ENCODE measurements at regions not wholly inside any gene's neighbourhood (a gene's known extent, or its start where the extent isn't known, plus 50 kb on each side); places are given as distances from the start of the nearest gene placed in this dataset.
A peak's percentile ranks its signal among the peaks of the same experiment; 100 is the strongest.

GRCh38 chr6:14728396-14729024, 517.4 kb upstream of the JARID2 start:
- H2BK5ac ChIP-seq (ENCODE audit: insufficient read length, low read length): no peak overlapping the region
- Mint-ChIP-seq H3K4me3 (no peak overlapping the region; a peak in 1 of 5 replicates), H3K4me1 (peaks cover 32 to 50% of the 10 kb centered on the region in 2 experiments), H3K27me3 (ENCODE audit: low read depth) (peaks cover 3% of the 10 kb centered on the region), H3K27ac (peak overlapping the region in 1 of 3 experiments; percentile 19; a peak in 1 of 7 replicates), H3K9me3 (0 out of 5 replicates have a peak, but pooled peaks cover 0 to 2% of the 10 kb centered on the region in 2 experiments), H3K36me3 (ENCODE audit: insufficient read depth in 1 of 3, low read depth in 3 of 3) (no peaks in the 10 kb centered on the region; a peak in 2 of 7 replicates)
- no peak overlapping the region for H2BK15ac ChIP-seq (ENCODE audit: low read depth, low read length)
- H2AK5ac ChIP-seq (ENCODE audit: insufficient read length, low read length): no peak overlapping the region
- no peaks in the 10 kb centered on the region for H3K9me3 ChIP-seq (ENCODE audit: control insufficient read depth, low read depth, low read length)
- DNase-seq: no peak
- no peak overlapping the region for H3K27ac ChIP-seq (ENCODE audit: insufficient read length, low read depth, low read length)
- no CpG with 5 or more reads among the region's 10 CpGs for WGBS (ENCODE audit: extremely low coverage, insufficient read length, low lambda C conversion rate)
- H3K4me2 ChIP-seq (ENCODE audit: insufficient read depth, insufficient read length, low read length): no peak overlapping the region
- no peak overlapping the region for H2BK12ac ChIP-seq (ENCODE audit: insufficient read length, low read depth, low read length)
- H3K4ac ChIP-seq (ENCODE audit: low read depth, low read length): no peak overlapping the region
- H3K56ac ChIP-seq (ENCODE audit: insufficient read length, low read depth, low read length): no peak overlapping the region
- no peaks in the 10 kb centered on the region for H4K20me1 ChIP-seq (ENCODE audit: control insufficient read depth, insufficient read depth, insufficient read length)
- no peak overlapping the region for H3K9ac ChIP-seq (ENCODE audit: extremely low read depth, insufficient read length, low read length)
- H4K8ac ChIP-seq (replicated peaks; ENCODE audit: insufficient read length, low read depth, low read length): no peak overlapping the region
- H3K23me2 ChIP-seq (ENCODE audit: insufficient read length, low read depth, low read length, poor library complexity, severe bottlenecking): no peaks in the 10 kb centered on the region
- no peak overlapping the region for H3T11ph ChIP-seq (ENCODE audit: low read length)
- no peak for TF ChIP-seq CTCF (conservative IDR thresholded peaks at IDR 0.05)
- peaks cover 16% of the 10 kb centered on the region for H3K4me1 ChIP-seq (ENCODE audit: insufficient read depth, low read length)
- no peak overlapping the region for H4K91ac ChIP-seq (ENCODE audit: insufficient read length, low read depth, low read length)
- no peak overlapping the region for H2AFZ ChIP-seq (ENCODE audit: low read length)
- no peak overlapping the region for H3K23ac ChIP-seq (ENCODE audit: insufficient read length, low read depth, low read length)
- no peak overlapping the region for H3K18ac ChIP-seq (ENCODE audit: insufficient read length, low read depth, low read length)
- no peak overlapping the region for H3K14ac ChIP-seq (ENCODE audit: insufficient read depth, low read length)
- no peaks in the 10 kb centered on the region for H3K79me2 ChIP-seq (ENCODE audit: insufficient read depth, low read length)
- H2BK120ac ChIP-seq (ENCODE audit: low read depth, low read length, poor library complexity, severe bottlenecking): no peak overlapping the region
- H3K79me1 ChIP-seq (ENCODE audit: insufficient read depth, low read depth, low read length, poor library complexity, severe bottlenecking): no peaks in the 10 kb centered on the region
- H3K27me3 ChIP-seq (ENCODE audit: insufficient read depth, low read length): no peaks in the 10 kb centered on the region
- no peak overlapping the region for H4K5ac ChIP-seq (ENCODE audit: insufficient read length, low read depth, low read length)
- no peak overlapping the region for H2BK20ac ChIP-seq (ENCODE audit: low read depth, low read length, poor library complexity, severe bottlenecking)
